B cell (primary cell): ENCODE measurements at regions not wholly inside any gene's neighbourhood (a gene's known extent, or its start where the extent isn't known, plus 50 kb on each side); places are given as distances from the start of the nearest gene placed in this dataset.

ENCODE experiments used
- ATAC-seq: fragments of 200-7000 bp; cut with Tn5 transposase; one replicate; pipeline ENCODE4 v1.10.0; 2021; ENCODE audit warnings: low read depth, mild to moderate bottlenecking, moderate number of reproducible peaks, moderate library complexity
- CTCF ChIA-PET: fragments of 350-600 bp; sonication (Branson Sonifier 250); formaldehyde crosslinking; loops from one replicate; lab custom pipeline; 2021; ENCODE audit warnings: antibody characterized with exemption, inconsistent platforms; lab: Charles Lee
- POLR2A ChIA-PET: fragments of 350-600 bp; sonication (Branson Sonifier 250); formaldehyde crosslinking; loops from one replicate; lab custom pipeline; 2021; ENCODE audit warnings: antibody characterized with exemption; lab: Charles Lee
- DNase-seq: peaks from one replicate; pipeline ENCODE4 v3.0.0; 2013
- H2AFZ ChIP-seq: 2 replicates; pipeline ENCODE4 v1.6.1; 2012; ENCODE audit warnings: mild to moderate bottlenecking, low read depth, low read length; ENCODE audit not compliant: insufficient read depth, poor library complexity, severe bottlenecking
- H3K27ac ChIP-seq, 2 donors: 1 replicate in 1 of 2; 2 replicates in 1 of 2; pipeline ENCODE4 v1.5.1; 2012 to 2013; ENCODE audit warnings: low read length in 2 of 2, mild to moderate bottlenecking in 2 of 2, moderate library complexity in 1 of 2
- H3K27me3 ChIP-seq, 4 experiments: fragments of 200-600 bp in 1 of 4; sonication (generic) in 1 of 4; replicated peaks in 1 of 4; 1 replicate in 2 of 4; 2 replicates in 2 of 4; pipeline versions ENCODE4 v1.6.1 to v1.7.0; 2013 to 2016; ENCODE audit warnings: low read length in 3 of 4, mild to moderate bottlenecking in 2 of 4, mixed read lengths in 1 of 4, moderate library complexity in 1 of 4; ENCODE audit not compliant: insufficient read depth in 4 of 4, control insufficient read depth in 3 of 4; ENCODE audit errors: control extremely low read depth in 1 of 4
- H3K36me3 ChIP-seq, 2 experiments: replicated peaks in 1 of 2; 1 replicate in 1 of 2; 2 replicates in 1 of 2; pipeline versions ENCODE4 v1.6.1 to v1.7.1; 2013; ENCODE audit warnings: low read length in 1 of 2; ENCODE audit not compliant: insufficient read depth in 2 of 2, control insufficient read depth in 1 of 2; ENCODE audit errors: control extremely low read depth in 1 of 2, extremely low read depth in 1 of 2
- H3K4me1 ChIP-seq, 2 donors: fragments of 200-600 bp in 1 of 2; sonication (generic) in 1 of 2; 1 replicate in 1 of 2; 2 replicates in 1 of 2; pipeline versions ENCODE4 v1.5.1 to v1.6.1; 2013 to 2017; ENCODE audit warnings: low read length in 2 of 2; ENCODE audit not compliant: control insufficient read depth in 2 of 2, insufficient read depth in 2 of 2
- H3K4me2 ChIP-seq: replicated peaks from 2 replicates; pipeline ENCODE3; 2012; ENCODE audit warnings: mild to moderate bottlenecking, low read depth, low read length; ENCODE audit not compliant: poor library complexity, severe bottlenecking
- H3K4me3 ChIP-seq, 5 experiments: fragments of 200-600 bp in 1 of 5; sonication (generic) in 1 of 5; 1 replicate in 3 of 5; 2 replicates in 2 of 5; pipeline versions ENCODE4 v1.5.1 to v1.7.0; 2011 to 2016; ENCODE audit warnings: low read length in 4 of 5, mild to moderate bottlenecking in 4 of 5, low read depth in 2 of 5, control low read depth in 1 of 5, moderate library complexity in 1 of 5; ENCODE audit not compliant: insufficient read depth in 1 of 5; ENCODE audit errors: control extremely low read depth in 1 of 5, extremely low read depth in 1 of 5
- H3K79me2 ChIP-seq: fragments of 200-600 bp; sonication (generic); one replicate; pipeline ENCODE4 v1.6.0; 2016; ENCODE audit warnings: low read length; ENCODE audit not compliant: control insufficient read depth, insufficient read depth
- H3K9ac ChIP-seq: fragments of 200-600 bp; sonication (generic); 2 replicates; pipeline ENCODE4 v1.6.1; 2017; ENCODE audit warnings: mild to moderate bottlenecking, low read length, moderate library complexity
- H3K9me3 ChIP-seq, 3 donors: one replicate each; pipeline versions ENCODE4 v1.6.1 to v1.7.1; 2013; ENCODE audit warnings: low read length in 2 of 3; ENCODE audit not compliant: control insufficient read depth in 2 of 3, insufficient read depth in 1 of 3; ENCODE audit errors: control extremely low read depth in 1 of 3
- H4K20me1 ChIP-seq: 2 replicates; pipeline ENCODE4 v1.6.0; 2012; ENCODE audit warnings: mild to moderate bottlenecking, low read length; ENCODE audit not compliant: insufficient read depth, control insufficient read depth, poor library complexity, severe bottlenecking
- H3K27ac Mint-ChIP-seq: one replicate; pipeline ENCODE4 v1.8.0; 2021; ENCODE audit warnings: mixed read lengths
- H3K27me3 Mint-ChIP-seq: one replicate; pipeline ENCODE4 v1.8.0; 2021; ENCODE audit warnings: mixed read lengths
- H3K4me1 Mint-ChIP-seq: one replicate; pipeline ENCODE4 v1.8.0; 2021; ENCODE audit warnings: mixed read lengths
- H3K4me3 Mint-ChIP-seq: one replicate; pipeline ENCODE4 v1.8.0; 2021; ENCODE audit warnings: mixed read lengths
- H3K9me3 Mint-ChIP-seq: one replicate; pipeline ENCODE4 v1.8.0; 2022; ENCODE audit warnings: mixed read lengths; ENCODE audit not compliant: insufficient read depth
- CTCF ChIP-seq: fragments of 200-600 bp; IDR thresholded peaks from one replicate; pipeline ENCODE4 v1.8.0; 2022; ENCODE audit warnings: antibody characterized with exemption, mild to moderate bottlenecking
- EZH2 ChIP-seq: IDR thresholded peaks from 2 replicates; pipeline ENCODE4 v1.6.1; 2012; ENCODE audit warnings: borderline replicate concordance, low read depth, mild to moderate bottlenecking, moderate library complexity, low read length; ENCODE audit not compliant: insufficient read depth, poor library complexity, severe bottlenecking
- WGBS: methylation state at CpG from one replicate; pipeline ENCODE4 v1.1.5; 2013; ENCODE audit warnings: missing lambda C conversion rate; ENCODE audit not compliant: insufficient coverage; 5-methylcytosine and 5-hydroxymethylcytosine counted together
- intact Hi-C: fragments of 100-400 bp; cut with micrococcal nuclease; formaldehyde crosslinking; loops from one replicate; pipeline ENCODE4 v1.10.0; 2022

GRCh38 chrX:22575161-22575845, 302.6 kb downstream of the CBLL2 start:
- H3K27ac Mint-ChIP-seq: no peak overlapping the region
- Histone ChIP-seq H3K4me1 (no peaks in the 10 kb centered on the region), H3K79me2 (no peaks in the 10 kb centered on the region), H3K4me2 (no peak overlapping the region), H3K9ac (no peak overlapping the region), H3K36me3 (no peaks in the 10 kb centered on the region), H4K20me1 (no peaks in the 10 kb centered on the region), H3K4me3 (no peak overlapping the region), H2AFZ (no peak overlapping the region), H3K27ac (no peak overlapping the region), H3K27me3 (no peaks in the 10 kb centered on the region), H3K9me3 (no peaks in the 10 kb centered on the region)
- ChIA-PET POLR2A (no interaction called here), CTCF (no interaction called here)
- ATAC-seq: no peak
- H3K4me3 Mint-ChIP-seq: no peak overlapping the region
- DNase-seq: no peak
- H3K4me1 Mint-ChIP-seq: peaks cover 2% of the 10 kb centered on the region
- intact Hi-C loops: no loop called here
- TF ChIP-seq CTCF (no peak), EZH2 (no peak)
- no CpG with 5 or more reads among the region's 1 CpG for WGBS
- H3K9me3 Mint-ChIP-seq: no peaks in the 10 kb centered on the region
- no peaks in the 10 kb centered on the region for H3K27me3 Mint-ChIP-seq

- Mint-ChIP-seq H3K27ac (no peak overlapping the region), H3K9me3 (no peaks in the 10 kb centered on the region), H3K4me1 (peaks cover 2% of the 10 kb centered on the region), H3K27me3 (no peaks in the 10 kb centered on the region), H3K4me3 (no peak overlapping the region)
- ATAC-seq: no peak
- no peaks in the 10 kb centered on the region for H3K27me3 ChIP-seq
- no peaks in the 10 kb centered on the region for H4K20me1 ChIP-seq
- POLR2A ChIA-PET: no interaction called here
- no peak overlapping the region for H3K27ac ChIP-seq
- no peak overlapping the region for H2AFZ ChIP-seq
- H3K4me1 ChIP-seq: no peaks in the 10 kb centered on the region
- no peaks in the 10 kb centered on the region for H3K79me2 ChIP-seq
- H3K4me3 ChIP-seq: no peak overlapping the region
- no peak overlapping the region for H3K4me2 ChIP-seq
- CTCF ChIA-PET: no interaction called here
- TF ChIP-seq EZH2 (no peak), CTCF (no peak)
- no CpG with 5 or more reads among the region's 3 CpGs for WGBS
- intact Hi-C loops: no loop called here
- no peaks in the 10 kb centered on the region for H3K9me3 ChIP-seq
- H3K36me3 ChIP-seq: no peaks in the 10 kb centered on the region
- no peak for DNase-seq
- no peak overlapping the region for H3K9ac ChIP-seq
Observed at GRCh38 chrX:22577181-22577580, 304.5 kb downstream of the CBLL2 start.
